A549 (cell line): ENCODE measurements at regions not wholly inside any gene's neighbourhood (a gene's known extent, or its start where the extent isn't known, plus 50 kb on each side); places are given as distances from the start of the nearest gene placed in this dataset.
A peak's percentile ranks its signal among the peaks of the same experiment; 100 is the strongest.

Experiments used
- ATAC-seq, 2 experiments: fragments of 200-7000 bp in 1 of 2; fragments of >200 bp in 1 of 2; cut with Nextera tagmentation in 1 of 2; cut with Tn5 transposase in 1 of 2; 3 replicates each; pipeline versions ENCODE4 v1.8.0 to v1.9.1; 2018 to 2020; ENCODE audit warnings: mild to moderate bottlenecking in 1 of 2, moderate library complexity in 1 of 2
- CTCF ChIA-PET: fragments of 300-600 bp; sonication (Branson Sonifier 250); formaldehyde crosslinking; extraction: SDS; loops from one replicate; lab custom pipeline; 2021; ENCODE audit warnings: antibody characterized with exemption, inconsistent platforms; lab: Yijun Ruan, JAX
- POLR2A ChIA-PET: fragments of 350-600 bp; formaldehyde crosslinking; extraction: SDS; loops from one replicate; lab custom pipeline; 2021; ENCODE audit warnings: antibody characterized with exemption, inconsistent platforms; lab: Yijun Ruan, JAX
- DNase-seq, 2 experiments: peaks; one replicate each; pipeline versions ENCODE4 v3.0.0 to v3.0.0-alpha.2; 2011 to 2016; ENCODE audit warnings: low read depth in 1 of 2, low spot score in 1 of 2
- FAIRE-seq: peaks from 2 replicates; lab custom pipeline; 2011; peaks lifted over from hg19 to GRCh38; lab: Jason Lieb, UNC
- H3K27ac ChIP-seq, 2 experiments: fragments of >200 bp; sonication (Bioruptor Twin); formaldehyde crosslinking; 3 replicates each; pipeline ENCODE4 v1.5.1; 2016 to 2017
- H3K4me1 ChIP-seq: fragments of >200 bp; sonication (Bioruptor Twin); formaldehyde crosslinking; 3 replicates; pipeline ENCODE4 v1.6.1; 2016
- H3K4me2 ChIP-seq: fragments of >200 bp; sonication (Bioruptor Twin); formaldehyde crosslinking; 3 replicates; pipeline ENCODE4 v1.6.1; 2016
- H3K4me3 ChIP-seq: fragments of >200 bp; sonication (Bioruptor Twin); formaldehyde crosslinking; 3 replicates; pipeline ENCODE4 v1.5.1; 2016
- H3K9me3 ChIP-seq: fragments of >200 bp; sonication (Bioruptor Twin); formaldehyde crosslinking; 3 replicates; pipeline ENCODE4 v1.6.1; 2016
- ATOH8 ChIP-seq: fragments of 250-450 bp; sonication (Bioruptor Pico); IDR thresholded peaks from 2 replicates; pipeline ENCODE4 v1.5.0; 2020; ENCODE audit warnings: low read depth, mild to moderate bottlenecking, moderate library complexity
- CBX2 ChIP-seq: fragments of 200-600 bp; sonication (generic); IDR thresholded peaks from 2 replicates; pipeline ENCODE4 v1.6.1; 2016; ENCODE audit warnings: low read depth, mild to moderate bottlenecking, borderline replicate concordance
- CBX8 ChIP-seq: fragments of 200-600 bp; sonication (generic); IDR thresholded peaks from 2 replicates; pipeline ENCODE4 v1.6.1; 2016
- CEBPB ChIP-seq, 2 experiments: fragments of >200 bp in 1 of 2; sonication (Bioruptor Twin) in 1 of 2; formaldehyde crosslinking in 1 of 2; IDR thresholded peaks; 2 replicates each; pipeline ENCODE4 v1.6.1; 2012 to 2016
- CHD2 ChIP-seq: fragments of 150-350 bp; IDR thresholded peaks from 2 replicates; pipeline ENCODE4 v1.6.1; 2014; ENCODE audit warnings: low read length; ENCODE audit not compliant: partially characterized antibody
- CHD4 ChIP-seq: fragments of 200-600 bp; sonication (generic); IDR thresholded peaks from 2 replicates; pipeline ENCODE4 v1.6.1; 2016; ENCODE audit warnings: antibody characterized with exemption, mild to moderate bottlenecking, borderline replicate concordance
- CTCF ChIP-seq: fragments of >200 bp; sonication (Bioruptor Twin); formaldehyde crosslinking; IDR thresholded peaks from 3 replicates; pipeline ENCODE4 v1.5.1; 2016
- E2F6 ChIP-seq: IDR thresholded peaks from 2 replicates; pipeline ENCODE4 v1.6.1; 2012; ENCODE audit warnings: low read depth, borderline replicate concordance
- EHMT2 ChIP-seq: fragments of 200-600 bp; sonication (generic); IDR thresholded peaks from 2 replicates; pipeline ENCODE4 v1.6.1; 2016; ENCODE audit warnings: antibody characterized with exemption, low read depth, mild to moderate bottlenecking, moderate library complexity
- FOSB ChIP-seq: fragments of 250-450 bp; sonication (Bioruptor Pico); IDR thresholded peaks from 2 replicates; pipeline ENCODE4 v1.5.0; 2020; ENCODE audit warnings: mild to moderate bottlenecking, moderate library complexity
- FOSL2 ChIP-seq, 2 experiments: fragments of 450-650 bp in 1 of 2; fragments of >200 bp in 1 of 2; sonication (Bioruptor Twin) in 1 of 2; formaldehyde crosslinking; IDR thresholded peaks; 2 replicates each; pipeline versions ENCODE4 v1.5.0 to v1.6.1; 2016 to 2020; ENCODE audit warnings: mild to moderate bottlenecking in 1 of 2, moderate library complexity in 1 of 2
- FOXS1 ChIP-seq: fragments of 250-450 bp; sonication (Bioruptor Pico); IDR thresholded peaks from 2 replicates; pipeline ENCODE4 v1.5.0; 2020; ENCODE audit warnings: mild to moderate bottlenecking, moderate library complexity
- GATA3 ChIP-seq: IDR thresholded peaks from 2 replicates; pipeline ENCODE4 v1.6.1; 2012; ENCODE audit warnings: borderline replicate concordance
- HEYL ChIP-seq: fragments of 250-450 bp; sonication (Bioruptor Pico); IDR thresholded peaks from 2 replicates; pipeline ENCODE4 v1.8.0; 2021; ENCODE audit warnings: mild to moderate bottlenecking, moderate library complexity
- HOXB13 ChIP-seq: fragments of 250-450 bp; sonication (Bioruptor Pico); IDR thresholded peaks from 2 replicates; pipeline ENCODE4 v1.5.0; 2020; ENCODE audit warnings: low read depth, mild to moderate bottlenecking, moderate library complexity
- HOXB5 ChIP-seq: fragments of 250-450 bp; sonication (Bioruptor Pico); IDR thresholded peaks from 2 replicates; pipeline ENCODE4 v1.5.0; 2020; ENCODE audit warnings: mild to moderate bottlenecking, moderate library complexity
- JUN ChIP-seq, 2 experiments: fragments of >200 bp; sonication (Bioruptor Twin); formaldehyde crosslinking; IDR thresholded peaks; 2 replicates in 1 of 2; 3 replicates in 1 of 2; pipeline ENCODE4 v1.6.1; 2016 to 2017
- KDM1A ChIP-seq: fragments of 200-600 bp; sonication (generic); IDR thresholded peaks from 2 replicates; pipeline ENCODE4 v1.6.1; 2016; ENCODE audit warnings: low read depth, mild to moderate bottlenecking
- KDM5A ChIP-seq: fragments of 200-600 bp; sonication (generic); IDR thresholded peaks from 2 replicates; pipeline ENCODE4 v1.6.1; 2016; ENCODE audit warnings: antibody characterized with exemption, mild to moderate bottlenecking
- MAFK ChIP-seq: fragments of 450-650 bp; IDR thresholded peaks from 2 replicates; pipeline ENCODE4 v1.6.1; 2014; ENCODE audit not compliant: partially characterized antibody
- MAX ChIP-seq: IDR thresholded peaks from 2 replicates; pipeline ENCODE4 v1.6.1; 2012
- NFE2L2 ChIP-seq: fragments of 150-350 bp; conservative IDR thresholded peaks from 2 replicates; pipeline ENCODE4 v1.6.1; 2014; ENCODE audit warnings: low read length
- PBX3 ChIP-seq: IDR thresholded peaks from 2 replicates; pipeline ENCODE4 v1.6.1; 2012
- POLR2A ChIP-seq: IDR thresholded peaks from 2 replicates; pipeline ENCODE4 v1.6.1; 2012; ENCODE audit warnings: mild to moderate bottlenecking, low read length
- POLR2AphosphoS2 ChIP-seq: conservative IDR thresholded peaks from 2 replicates; pipeline ENCODE4 v1.6.1; 2012; ENCODE audit warnings: low read length, improper control_type of control experiment, inconsistent platforms
- RCOR1 ChIP-seq: fragments of 150-350 bp; IDR thresholded peaks from 2 replicates; pipeline ENCODE4 v1.6.1; 2014; ENCODE audit warnings: antibody characterized with exemption, low read length, low read depth
- REST ChIP-seq: fragments of 200-600 bp; sonication (generic); IDR thresholded peaks from 2 replicates; pipeline ENCODE4 v1.6.1; 2016; ENCODE audit warnings: antibody characterized with exemption, mild to moderate bottlenecking, moderate library complexity
- RFX5 ChIP-seq: fragments of 450-650 bp; IDR thresholded peaks from 2 replicates; pipeline ENCODE4 v1.7.1; 2014; ENCODE audit warnings: antibody characterized with exemption, mild to moderate bottlenecking, moderate library complexity
- SREBF2 ChIP-seq: fragments of 450-650 bp; IDR thresholded peaks from 2 replicates; pipeline ENCODE4 v1.6.1; 2014; ENCODE audit warnings: mild to moderate bottlenecking, moderate library complexity
- TFCP2L1 ChIP-seq: fragments of 250-450 bp; sonication (Bioruptor Pico); IDR thresholded peaks from 2 replicates; pipeline ENCODE4 v1.5.0; 2021; ENCODE audit warnings: mild to moderate bottlenecking
- WGBS: methylation state at CpG from one replicate; pipeline ENCODE4 v1.1.6; 2017; ENCODE audit errors: missing lambda C conversion rate; 5-methylcytosine and 5-hydroxymethylcytosine counted together

- TF ChIP-seq CTCF (no peak), KDM5A (no peak), NFE2L2 (no peak), CEBPB (IDR thresholded peaks at IDR 0.05) (no peak), CHD4 (no peak), HEYL (CRISPR knock-in tag) (no peak), MAX (no peak), EHMT2 (no peak), FOSB (CRISPR knock-in tag) (no peak), FOXS1 (no peak)
Measured at GRCh38 chr4:38386005-38386551, 277.9 kb upstream of the KLF3 start (continued).

GRCh38 chr4:38386654-38387188, 277.3 kb upstream of the KLF3 start:
- no peak for TF ChIP-seq CBX2
- TF ChIP-seq TFCP2L1 (CRISPR knock-in tag): no peak
- TF ChIP-seq POLR2A: no peak
- no peak for TF ChIP-seq CHD2
- no peak for TF ChIP-seq KDM1A
- no peak for TF ChIP-seq MAFK
- no peak for TF ChIP-seq HEYL (CRISPR knock-in tag)
- no peak for TF ChIP-seq JUN (IDR thresholded peaks at IDR 0.05)
- no peak for TF ChIP-seq RCOR1
- no peak for TF ChIP-seq PBX3
- no peak for TF ChIP-seq E2F6
- TF ChIP-seq RFX5: no peak
- TF ChIP-seq CBX8: no peak
- TF ChIP-seq, all 56 proteins: peak for 0
- Histone ChIP-seq H3K4me1 (peaks cover 34% of the 10 kb centered on the region), H3K9me3 (no peaks in the 10 kb centered on the region), H3K4me3 (no peak overlapping the region), H3K27ac (peak overlapping the region; percentile 62 to 76; a peak in 4 of 6 replicates), H3K4me2 (peak overlapping the region; percentile 57; the same call in 2 of the 3 replicates)
- ChIA-PET POLR2A (no interaction called here), CTCF (no interaction called here)
- FAIRE-seq (no peak), ATAC-seq (no peak), DNase-seq (no peak)
- WGBS: 83% methylated on average over 2 of the region's 2 CpGs

- Histone ChIP-seq H3K9me3 (no peaks in the 10 kb centered on the region), H3K4me3 (no peak overlapping the region), H3K27ac (peak overlapping the region; percentile 38 to 62; a peak in 4 of 6 replicates), H3K4me2 (peak overlapping the region; percentile 19; the same call in 2 of the 3 replicates), H3K4me1 (peaks cover 34% of the 10 kb centered on the region)
- ChIA-PET CTCF (interaction anchor here (1.1 kb wide), 1 partner anchor 289 kb away, joined by 3 read pairs; no protein-coding TSS in a partner anchor), POLR2A (no interaction called here)
- WGBS: 83% methylated on average over 1 of the region's 1 CpG
- ATAC-seq (no peak), DNase-seq (no peak), FAIRE-seq (no peak)
- TF ChIP-seq REST (no peak), GATA3 (no peak), HOXB5 (CRISPR knock-in tag) (no peak), FOSL2 (IDR thresholded peaks at IDR 0.05) (no peak), FOSL2 (CRISPR knock-in tag; IDR thresholded peaks at IDR 0.05) (no peak), HOXB13 (no peak), SREBF2 (no peak), POLR2AphosphoS2 (no peak), ATOH8 (CRISPR knock-in tag) (no peak), POLR2A (no peak)
Measured at GRCh38 chr4:38387348-38387747, 276.7 kb upstream of the KLF3 start.
